SK-N-MC (cell line): ENCODE measurements at regions not wholly inside any gene's neighbourhood (a gene's known extent, or its start where the extent isn't known, plus 50 kb on each side); places are given as distances from the start of the nearest gene placed in this dataset.

Experiments used
- EZH2 ChIP-seq: fragments of 200-600 bp; sonication (generic); IDR thresholded peaks from one replicate; pipeline ENCODE4 v1.6.1; 2017; ENCODE audit warnings: antibody characterized with exemption
- FOXP2 ChIP-seq: optimal IDR thresholded peaks from 2 replicates; pipeline ENCODE3; 2011; ENCODE audit warnings: mild to moderate bottlenecking, moderate library complexity; ENCODE audit not compliant: insufficient read depth; ENCODE audit errors: extremely low read length, control extremely low read depth
- POLR2AphosphoS5 ChIP-seq: IDR thresholded peaks from 2 replicates; pipeline ENCODE4 v1.6.1; 2012; ENCODE audit warnings: mild to moderate bottlenecking, low read depth, low read length, borderline replicate concordance

DNA sequence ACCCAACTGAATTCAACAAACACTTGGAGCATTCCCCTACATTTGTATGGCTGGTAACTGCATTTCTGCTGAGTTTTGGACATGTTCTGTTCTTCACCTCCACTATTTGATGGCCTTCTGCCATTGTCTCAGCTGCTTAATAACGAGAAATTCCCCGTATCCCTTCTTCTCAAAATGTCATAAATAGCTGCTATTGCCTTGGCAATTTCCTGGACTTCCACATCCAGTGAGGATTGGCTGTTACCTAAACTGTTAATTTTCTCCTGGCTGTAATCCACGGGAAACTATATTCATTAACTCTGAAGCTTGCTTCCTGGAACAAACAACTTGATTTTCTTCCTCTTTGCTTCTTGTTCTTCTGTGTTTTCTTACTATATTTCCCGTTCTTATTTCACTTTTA lies 69.5 kb upstream of the TDRD3 start:
- TF ChIP-seq EZH2 (no peak), POLR2AphosphoS5 (no peak), FOXP2 (no peak)
